Ureter (tissue), 1 donor: ENCODE measurements at regions not wholly inside any gene's neighbourhood (a gene's known extent, or its start where the extent isn't known, plus 50 kb on each side); places are given as distances from the start of the nearest gene placed in this dataset.
"Not testable (repeated sequence)": the region's sequence is repeated elsewhere in the genome, so short reads cannot be mapped to it uniquely, and the experiment has no call there.

Experiments used
- DNase-seq: peaks from one replicate; pipeline ENCODE4 v3.0.0-alpha.2; 2020; ENCODE audit warnings: low spot score
- donor health status: DM: yes; HTN: yes; CAD: no.

DNA sequence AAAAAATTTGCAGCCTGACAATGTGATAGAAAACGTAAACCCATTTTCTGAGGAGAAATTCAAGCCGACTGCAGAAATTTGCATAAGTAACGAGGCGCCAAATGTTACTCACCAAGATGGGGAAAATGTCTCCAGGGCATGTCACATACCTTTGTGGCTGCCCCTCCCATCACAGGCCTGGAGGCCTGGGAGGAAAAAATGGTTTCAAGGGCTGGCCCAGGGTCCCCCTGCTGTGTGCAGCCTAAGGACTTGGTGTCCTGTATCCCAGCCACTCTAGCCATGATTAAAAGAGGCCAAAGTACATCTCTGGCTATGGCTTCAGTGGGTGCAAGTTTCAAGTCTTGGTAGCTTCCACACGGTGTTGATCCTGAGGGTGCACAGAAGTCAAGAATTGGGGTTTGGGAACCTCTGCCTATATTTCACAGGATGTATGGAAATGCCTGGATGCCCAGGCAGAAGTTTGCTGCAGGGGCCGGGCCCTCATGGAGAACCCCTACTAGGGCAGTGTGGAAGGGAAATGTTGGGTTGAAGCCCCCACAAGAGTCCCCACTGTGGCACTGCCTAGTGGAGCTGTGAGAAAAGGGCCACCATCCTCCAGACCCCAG is 1842.3 kb downstream of the PCDH9 start:
- DNase-seq, result no peak

DNA sequence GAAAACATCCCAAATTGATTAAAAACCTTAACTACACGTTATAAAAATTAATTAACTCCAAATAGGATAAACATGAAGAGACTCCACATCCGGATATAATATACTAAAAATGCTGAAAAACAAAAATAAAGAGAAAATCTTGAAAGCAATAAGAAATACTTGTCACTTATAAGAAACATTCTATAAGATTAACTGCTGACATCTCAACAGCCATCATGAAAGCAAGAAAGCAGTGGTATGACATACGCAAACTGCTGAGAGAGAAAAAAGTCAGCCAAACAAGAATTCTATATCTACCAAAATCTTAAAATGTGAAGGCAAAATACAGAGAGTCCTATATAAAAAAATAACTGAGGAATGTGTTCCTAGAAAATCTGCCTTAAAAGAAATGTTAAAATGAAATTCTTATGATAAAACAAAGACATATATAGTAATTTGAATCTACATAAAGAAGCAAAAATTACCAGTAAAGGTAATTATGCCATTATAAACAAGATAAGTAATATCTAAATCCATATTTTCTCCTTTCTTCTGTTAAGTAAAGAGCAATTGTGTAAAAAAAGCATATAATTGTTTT is 1851.1 kb downstream of the PCDH9 start:
- no peak for DNase-seq

DNA sequence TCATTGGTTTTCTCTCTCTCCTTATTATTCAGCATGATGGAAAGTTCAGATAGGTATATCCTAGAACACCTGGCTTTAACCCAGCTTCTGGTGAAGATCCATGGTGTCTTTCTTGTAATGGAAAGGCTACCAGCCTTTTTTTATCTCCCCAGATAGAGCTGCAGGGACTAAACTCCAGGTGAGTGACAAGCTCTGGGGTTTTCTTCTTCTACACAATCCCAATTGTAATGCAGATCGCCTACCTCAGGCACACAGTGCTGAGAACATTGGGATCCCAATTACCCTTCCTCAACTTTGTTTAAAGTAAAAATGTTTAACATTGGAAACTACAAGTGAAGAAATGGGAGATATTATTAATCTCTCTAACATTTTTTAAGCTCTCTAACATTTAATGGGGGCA is 1851.7 kb downstream of the PCDH9 start:
- DNase-seq, result no peak

DNA sequence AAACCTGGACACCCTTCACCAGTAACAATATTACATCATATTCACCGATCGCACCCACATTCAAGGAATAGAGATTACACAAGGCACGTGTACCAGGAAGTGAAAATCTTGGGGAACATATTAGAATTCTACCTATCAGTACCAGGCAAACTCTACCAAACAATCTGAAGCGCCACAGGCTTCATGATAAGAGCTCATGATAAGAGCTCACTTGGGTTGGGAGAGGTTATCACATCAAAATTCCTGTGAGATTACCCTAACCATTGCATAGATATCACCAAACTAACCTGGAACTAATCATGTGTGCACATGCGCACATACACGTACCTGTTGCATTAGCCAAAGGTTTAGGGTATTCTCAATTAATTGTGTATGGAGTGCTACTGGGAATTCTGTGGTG is 1861.3 kb downstream of the PCDH9 start:
- DNase-seq, result no peak

DNA sequence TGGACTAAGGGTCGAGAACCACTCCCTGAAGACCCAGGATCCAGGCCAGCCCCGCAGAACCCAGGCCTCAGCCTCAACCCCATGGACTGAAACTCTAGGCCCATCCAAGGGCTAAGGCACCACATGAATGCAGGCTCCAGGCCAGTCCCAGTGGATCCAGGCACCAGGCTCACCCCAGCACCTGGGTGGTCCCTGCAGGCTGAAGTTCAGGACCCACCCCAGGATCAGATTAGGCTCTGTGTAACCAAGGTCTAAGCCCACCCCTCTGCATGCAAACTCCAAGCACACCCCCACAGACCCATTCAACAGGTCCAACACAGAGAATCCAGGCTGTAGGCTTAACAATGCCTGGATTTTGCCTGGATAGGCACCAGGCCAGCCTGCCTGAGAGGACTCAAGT is 1876.2 kb downstream of the PCDH9 start:
- DNase-seq, result no peak

DNA sequence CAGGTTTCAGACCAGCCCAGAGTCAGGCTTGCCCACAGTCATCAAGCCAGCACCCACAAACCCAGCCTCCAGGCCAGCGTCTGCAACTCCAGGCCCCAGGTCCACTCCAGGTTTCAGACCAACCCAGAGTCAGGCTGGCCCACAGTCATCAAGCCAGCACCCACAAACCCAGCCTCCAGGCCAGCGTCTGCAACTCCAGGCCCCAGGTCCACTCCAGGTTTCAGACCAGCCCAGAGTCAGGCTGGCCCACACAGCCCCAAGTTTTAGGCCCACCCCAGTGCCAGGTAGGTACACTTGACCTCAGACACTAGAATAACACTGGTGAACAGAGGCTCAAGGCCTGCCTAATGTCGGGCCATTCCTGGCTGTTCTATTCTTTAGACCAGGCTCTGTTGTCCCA is 1877.0 kb downstream of the PCDH9 start:
- DNase-seq, result not testable (repeated sequence)

DNA sequence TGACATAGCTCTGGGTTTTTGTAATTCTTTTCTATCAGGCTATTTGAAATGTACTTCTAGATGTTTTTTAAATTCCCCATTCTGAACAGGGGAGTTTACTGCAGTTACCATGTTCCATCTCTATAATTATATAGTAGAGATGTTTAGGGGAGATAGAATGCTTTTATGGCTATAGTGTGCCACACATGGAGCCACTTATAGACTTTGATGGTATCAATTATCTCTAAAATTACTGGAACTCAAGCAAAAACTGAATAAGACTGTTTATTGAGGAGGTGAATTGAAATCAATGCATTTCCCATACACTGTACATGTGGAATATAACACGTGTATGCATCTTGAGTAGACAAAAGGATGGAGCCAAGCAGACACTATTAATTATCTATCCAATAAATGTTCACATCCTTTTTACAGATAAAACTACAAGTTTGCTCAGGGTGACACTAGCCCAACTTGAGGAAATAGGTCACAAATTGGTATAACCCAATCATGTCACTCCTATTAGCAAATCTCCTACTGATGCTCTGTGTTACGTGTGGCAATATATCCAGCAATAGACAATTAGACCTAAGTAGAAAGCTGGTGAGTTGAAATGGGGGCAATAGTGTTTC is 1882.6 kb downstream of the PCDH9 start:
- no peak for DNase-seq

DNA sequence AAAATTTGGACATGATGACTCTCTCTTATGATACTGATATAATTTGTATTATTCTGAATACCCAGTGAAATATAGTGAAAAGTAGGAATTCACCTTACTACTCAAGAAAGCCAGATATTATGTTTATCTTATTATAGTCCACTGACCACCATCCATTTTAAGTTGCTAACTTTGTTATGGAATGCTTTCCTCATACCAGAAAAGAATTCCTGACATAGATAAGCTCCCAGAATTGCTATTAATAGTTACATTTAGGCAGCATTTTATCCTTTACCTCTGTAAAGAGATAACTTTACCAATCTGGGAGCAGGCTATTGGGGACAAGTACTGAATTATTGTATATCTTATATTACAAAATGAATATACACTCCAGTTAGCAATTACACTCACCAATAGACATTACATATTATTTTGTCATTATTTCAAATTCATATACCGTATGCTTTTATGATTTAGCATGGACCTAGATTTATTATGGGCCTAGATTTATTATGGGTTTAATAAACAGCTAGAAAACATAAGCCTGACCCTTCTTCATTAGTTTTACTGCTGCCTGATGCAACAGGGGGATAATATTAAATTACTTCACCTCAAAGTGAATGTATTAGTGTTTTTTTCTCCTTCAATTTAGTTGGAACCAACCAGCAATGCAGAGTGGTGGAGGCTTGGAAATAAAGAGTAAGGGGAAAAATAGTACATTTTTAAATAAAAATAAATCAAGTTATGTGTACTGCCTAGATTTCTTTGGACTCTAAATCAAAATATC is 1886.1 kb downstream of the PCDH9 start:
- no peak for DNase-seq

DNA sequence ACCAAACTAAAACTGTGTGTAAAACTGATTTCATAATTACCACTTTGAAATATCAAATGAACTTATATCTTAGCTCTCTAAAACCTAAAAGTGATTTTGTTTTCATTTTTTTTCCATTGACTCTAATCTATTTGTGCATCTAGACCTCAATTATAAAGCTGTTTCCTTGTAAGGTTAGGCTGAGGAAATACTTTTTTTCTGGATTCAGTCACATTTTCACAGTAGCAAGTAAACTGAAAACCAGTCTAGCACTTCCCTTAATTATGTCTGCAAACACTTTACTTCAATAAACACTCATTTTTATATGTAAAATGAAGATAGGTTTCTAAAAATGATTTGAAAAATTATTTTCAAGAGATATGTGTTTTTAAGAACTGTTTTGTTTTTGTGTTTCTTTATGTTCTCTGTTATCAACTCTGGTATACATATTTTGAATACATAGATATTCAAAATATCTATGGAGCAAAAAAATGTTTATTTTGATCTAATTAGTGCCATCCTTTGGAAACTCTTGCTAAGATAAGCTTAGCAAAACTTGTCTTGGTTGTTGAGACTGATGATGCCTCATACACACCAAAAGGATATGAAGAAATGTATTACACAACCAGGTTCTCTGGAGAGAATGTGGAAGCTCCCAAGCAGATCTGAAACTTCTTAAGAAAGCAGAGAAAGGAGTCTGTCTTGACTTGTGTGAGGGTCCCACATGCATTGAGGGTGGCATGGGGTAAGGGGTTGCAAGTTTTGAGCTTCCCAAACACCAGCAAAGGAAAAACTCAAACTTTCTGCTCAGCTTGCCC is 1887.4 kb downstream of the PCDH9 start:
- no peak for DNase-seq

DNA sequence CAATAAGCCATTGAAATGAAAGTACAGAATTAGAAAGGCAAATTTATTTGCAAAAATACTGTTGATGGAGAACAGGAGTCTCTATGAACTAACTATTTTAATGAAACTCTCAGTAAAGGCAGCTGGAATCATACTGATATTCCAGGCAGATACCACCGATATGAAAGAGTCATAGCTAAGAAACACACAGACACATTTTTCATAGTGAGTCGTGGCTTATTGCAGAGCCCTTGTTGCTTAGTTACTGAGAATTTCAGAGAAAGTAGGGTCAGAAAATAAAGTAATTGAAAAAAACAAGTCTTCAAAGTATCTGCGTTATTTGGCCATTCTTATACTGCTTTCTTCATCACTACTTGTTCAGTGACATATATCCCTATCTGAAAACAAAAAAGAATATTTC is 1890.9 kb downstream of the PCDH9 start:
- DNase-seq, result no peak

DNA sequence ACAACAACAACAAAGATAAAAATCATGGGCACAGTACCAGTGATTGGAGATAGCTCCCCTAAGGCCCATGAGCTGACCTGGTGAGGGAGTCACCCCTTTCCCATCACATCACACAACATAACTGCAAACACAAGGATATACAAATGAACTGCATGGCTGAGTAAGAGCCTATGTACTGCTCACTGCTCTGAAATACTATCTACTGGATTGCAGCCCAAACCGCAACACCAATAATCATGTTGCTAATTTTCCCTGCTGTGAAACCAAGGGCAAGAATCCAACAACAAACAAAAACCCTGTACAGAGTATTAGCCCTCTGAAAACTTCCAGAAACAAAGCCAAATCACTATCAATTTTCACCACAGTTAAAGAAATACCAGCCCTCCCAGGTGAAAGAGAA is 1893.2 kb downstream of the PCDH9 start:
- no peak for DNase-seq

DNA sequence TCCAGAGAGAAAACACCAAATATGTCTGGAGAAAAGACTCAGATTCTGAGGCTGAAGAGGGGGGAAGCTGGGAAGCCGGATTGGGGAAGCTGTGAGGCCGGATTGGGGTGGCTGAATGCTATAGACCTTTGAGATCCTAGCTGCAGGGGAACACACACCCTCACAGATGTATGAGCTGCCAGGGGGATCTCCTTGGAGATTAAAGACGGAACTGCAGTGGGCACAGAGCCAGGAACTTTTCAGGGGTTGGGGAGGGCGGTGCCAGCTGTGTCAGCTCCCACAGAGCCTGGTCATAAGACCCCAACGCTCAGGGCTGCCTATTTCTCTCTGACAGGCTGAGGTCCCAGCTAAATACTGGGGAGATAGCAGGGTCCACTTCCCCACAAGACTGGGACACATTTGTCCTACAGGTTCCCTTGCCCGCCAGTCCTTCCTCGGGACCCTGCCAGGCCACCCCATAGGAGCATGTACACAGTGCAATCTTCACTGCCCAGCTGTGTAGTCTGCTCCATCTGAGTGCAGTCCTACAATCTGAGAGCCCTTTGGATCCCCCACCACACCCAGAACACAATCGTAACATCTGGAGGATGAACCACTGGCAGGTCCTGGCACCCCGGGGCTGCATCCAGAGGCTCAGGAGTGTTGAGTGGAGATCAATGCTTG is 1893.9 kb downstream of the PCDH9 start:
- no peak for DNase-seq

DNA sequence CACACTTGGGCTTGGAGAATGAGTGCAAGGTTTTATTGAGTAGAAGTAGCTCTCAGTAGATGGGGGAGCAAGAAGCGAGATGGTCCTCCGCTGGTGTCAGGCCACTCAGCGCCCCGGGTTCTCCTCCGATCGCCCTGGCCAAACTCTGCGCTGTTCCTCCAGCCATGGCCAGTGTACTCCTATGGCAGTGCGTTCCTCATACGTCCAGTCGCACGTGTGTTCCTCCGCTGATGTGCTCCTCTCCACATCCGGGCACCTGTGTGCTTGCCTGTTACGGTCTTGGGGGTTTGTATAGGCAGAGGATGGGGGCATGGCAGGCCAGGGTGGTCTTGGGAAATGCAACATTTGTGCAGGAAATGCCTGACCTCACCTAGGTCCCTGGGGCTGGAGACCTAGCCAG is 1899.4 kb downstream of the PCDH9 start:
- no peak for DNase-seq

DNA sequence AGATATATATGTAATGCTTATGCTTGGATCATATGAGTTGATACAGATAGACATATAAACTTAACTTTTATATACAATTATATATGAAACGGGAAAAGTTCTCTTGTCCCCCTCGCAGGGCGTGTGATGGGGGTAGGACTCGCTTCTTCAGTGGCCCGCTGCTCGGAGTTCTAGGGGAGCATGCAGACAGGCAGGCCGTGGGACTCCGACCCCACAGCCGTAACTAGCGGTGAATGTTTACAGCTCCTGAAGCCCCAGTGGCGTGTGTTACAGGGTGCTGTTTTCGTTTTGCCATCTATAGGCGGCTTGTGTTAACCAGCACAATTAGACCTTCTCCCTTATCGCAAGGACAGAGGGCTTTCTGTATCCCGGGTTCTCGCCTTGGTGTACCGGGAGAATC is 1899.8 kb downstream of the PCDH9 start:
- no peak for DNase-seq

DNA sequence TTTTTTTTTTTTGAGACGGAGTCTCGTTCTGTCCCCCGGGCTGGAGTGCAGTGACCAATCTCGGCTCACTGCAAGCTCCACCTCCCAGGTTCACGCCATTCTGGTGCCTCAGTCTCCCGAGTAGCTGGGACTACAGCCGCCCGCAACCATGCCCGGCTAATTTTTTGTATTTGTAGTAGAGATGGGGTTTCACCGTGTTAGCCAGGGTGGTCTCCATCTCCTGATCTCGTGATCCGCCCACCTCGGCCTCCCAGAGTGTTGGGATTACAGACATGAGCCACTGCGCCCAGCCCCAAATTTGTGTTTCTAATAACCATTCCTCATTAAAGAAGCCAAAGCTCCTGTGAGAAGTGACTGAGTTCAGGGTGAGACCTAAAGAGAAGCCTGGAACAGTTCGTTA is 1906.9 kb downstream of the PCDH9 start:
- not testable (repeated sequence) for DNase-seq

DNA sequence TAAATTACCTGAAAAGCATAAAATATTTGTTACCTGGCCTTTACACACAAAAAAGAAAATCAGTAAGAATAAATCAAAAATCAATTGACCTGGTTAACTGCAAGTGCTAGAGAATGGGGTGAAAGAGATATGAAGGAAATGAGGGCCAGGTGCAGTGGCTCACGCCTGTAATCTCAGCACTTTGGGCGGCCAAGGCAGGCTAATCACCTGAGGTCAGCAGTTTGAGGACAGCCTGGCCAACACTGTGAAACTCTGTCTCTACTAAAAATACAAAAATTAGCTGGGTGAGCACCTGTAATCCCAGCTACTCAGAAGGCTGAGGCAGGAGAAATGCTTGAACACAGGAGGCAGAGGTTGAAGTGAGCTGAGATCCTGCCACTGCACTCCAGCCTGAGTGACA is 1908.7 kb downstream of the PCDH9 start:
- not testable (repeated sequence) for DNase-seq

DNA sequence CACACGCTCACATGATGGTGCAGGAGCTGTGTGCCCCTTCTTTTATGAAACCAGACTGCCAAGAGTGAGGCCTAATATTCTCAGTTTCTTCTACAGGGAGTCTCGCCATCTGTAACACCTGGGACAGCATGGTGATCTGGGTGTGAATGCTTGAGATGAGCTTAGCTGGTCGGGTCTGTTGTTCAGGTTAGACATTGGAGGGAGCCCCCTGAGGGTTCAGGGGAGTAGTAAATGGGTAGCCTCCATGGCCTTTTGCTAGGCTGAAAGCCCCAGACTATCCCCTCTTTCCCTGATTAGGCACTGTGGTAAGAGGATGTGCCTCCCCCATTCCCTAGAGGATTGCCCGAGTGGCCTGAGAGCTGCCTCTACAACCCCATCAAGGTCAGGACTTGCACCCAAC is 1916.1 kb downstream of the PCDH9 start:
- no peak for DNase-seq

DNA sequence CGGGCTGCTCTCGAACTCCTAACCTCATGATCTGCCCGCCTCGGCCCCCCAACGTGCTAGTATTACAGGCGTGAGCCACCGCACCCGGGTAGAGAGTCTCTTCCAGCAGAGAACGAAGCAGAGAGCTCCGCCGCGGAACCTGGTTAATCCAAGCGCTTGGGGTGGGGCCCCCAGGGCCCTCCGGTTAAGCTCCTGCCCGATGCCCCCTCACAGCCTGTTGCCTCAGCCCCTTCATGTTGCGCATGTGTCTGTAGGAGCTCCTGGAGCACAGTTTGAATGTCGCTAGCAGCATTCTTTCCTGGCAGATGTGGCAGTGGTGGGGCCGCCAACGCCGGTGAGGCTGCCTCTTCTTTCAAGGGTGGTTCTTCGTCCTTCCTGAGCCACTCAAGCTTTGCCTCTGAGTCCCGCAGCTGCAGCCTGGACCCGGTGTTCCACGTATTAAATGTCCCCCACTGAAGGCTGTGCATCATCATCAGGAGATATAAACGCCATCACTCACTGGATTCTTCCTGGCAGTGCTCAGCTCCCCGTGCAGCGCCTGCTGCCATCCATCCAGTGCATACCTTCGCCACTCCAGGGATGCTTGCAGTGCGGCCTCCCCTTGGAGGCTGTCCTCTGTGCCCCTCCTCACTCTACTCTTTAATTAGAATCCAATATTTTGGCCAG is 1919.3 kb downstream of the PCDH9 start:
- DNase-seq, result no peak

DNA sequence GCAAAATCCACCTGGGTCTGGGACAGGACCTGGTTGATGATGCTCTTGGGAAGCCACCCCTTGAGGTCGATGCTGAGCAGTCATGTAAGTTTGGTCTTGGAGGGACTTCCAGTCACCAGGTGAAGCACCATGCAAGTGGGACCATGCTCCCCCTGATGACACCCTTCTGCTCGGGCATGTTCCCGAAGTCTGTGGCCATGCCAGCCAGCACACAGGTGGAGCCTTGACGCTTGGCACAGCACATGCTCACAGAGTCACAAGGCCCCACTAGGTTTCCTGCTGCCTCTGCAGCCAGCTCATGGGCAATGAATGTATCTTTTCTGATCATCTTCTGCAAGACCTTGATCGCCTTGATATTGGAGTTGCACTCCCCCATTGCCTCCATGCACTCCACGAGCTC is 1920.2 kb downstream of the PCDH9 start:
- no peak for DNase-seq

DNA sequence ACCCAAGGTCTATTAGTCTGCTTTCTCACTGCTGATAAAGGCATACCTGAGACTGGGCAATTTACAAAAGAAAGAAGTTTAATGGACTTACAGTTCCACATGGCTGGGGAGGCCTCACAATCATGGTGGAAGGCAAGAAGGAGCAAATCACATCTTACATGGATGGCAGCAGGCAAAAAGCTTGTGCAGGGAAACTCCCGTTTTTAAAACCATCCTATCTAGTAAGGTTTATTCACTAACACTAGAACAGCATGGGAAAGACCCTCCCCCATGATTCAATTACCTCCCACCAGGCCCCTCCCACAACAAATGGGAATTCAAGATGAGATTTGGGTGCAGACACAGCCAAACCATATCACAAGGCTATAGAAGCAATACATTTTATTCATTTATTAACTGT is 1921.4 kb downstream of the PCDH9 start:
- not testable (repeated sequence) for DNase-seq

DNA sequence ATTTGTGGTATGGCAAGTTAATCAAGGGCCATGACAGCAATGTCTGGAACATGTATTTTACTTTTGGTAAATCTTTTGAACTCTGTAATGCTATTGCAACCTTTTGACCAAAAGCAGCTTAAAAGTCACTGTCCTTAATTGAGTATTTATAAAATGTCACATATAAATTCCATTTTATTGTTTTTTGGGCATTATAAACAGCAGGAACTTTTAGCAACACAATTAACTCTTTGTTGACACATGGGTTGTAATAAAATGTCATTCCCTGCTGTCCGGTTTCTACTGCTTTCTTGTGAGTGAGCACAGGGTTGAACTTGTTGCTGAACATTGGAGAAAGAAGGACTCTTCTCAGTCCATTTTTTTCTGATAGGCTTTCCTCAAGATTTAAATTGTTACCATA is 1923.1 kb downstream of the PCDH9 start:
- DNase-seq, result no peak
